ENCODE measurements at regions not wholly inside any gene's neighbourhood (a gene's known extent, or its start where the extent isn't known, plus 50 kb on each side); places are given as distances from the start of the nearest gene placed in this dataset.

GRCh38 chr3:70640481-70640880 is 328.0 kb upstream of the MDFIC2 start:
- DNase-seq (ENCODE audit: low spot score): no peak
- ChIA-PET POLR2A (ENCODE audit: low non-redundant PET) (no interaction called here), CTCF (no interaction called here)
- H3K27ac ChIP-seq (ENCODE audit: low read depth, low read length, poor library complexity, severe bottlenecking): no peak overlapping the region
- TF ChIP-seq EZH2 (IDR thresholded peaks at IDR 0.05; ENCODE audit: borderline replicate concordance, low read depth, low read length, poor library complexity, severe bottlenecking) (no peak), CTCF (conservative IDR thresholded peaks at IDR 0.05; ENCODE audit: low read depth, low read length) (no peak)
- BruUV-seq (replicated peaks): no TSS peak
- H3K4me1 ChIP-seq (ENCODE audit: insufficient read depth, low read length, poor library complexity, severe bottlenecking): no peaks in the 10 kb centered on the region
- H3K4me3 ChIP-seq (ENCODE audit: low read depth, low read length, poor library complexity, severe bottlenecking): no peak overlapping the region
- no peaks in the 10 kb centered on the region for H3K9me3 ChIP-seq (ENCODE audit: low read depth, low read length, poor library complexity, severe bottlenecking)
- intact Hi-C loops (cut with micrococcal nuclease; ENCODE audit: unreplicated experiment): no loop called here
- no peaks in the 10 kb centered on the region for H3K36me3 ChIP-seq (ENCODE audit: insufficient read depth, low read length, poor library complexity, severe bottlenecking)
- no peaks in the 10 kb centered on the region for H3K27me3 ChIP-seq (replicated peaks; ENCODE audit: insufficient read depth, low read depth, low read length, poor library complexity)

GRCh38 chr3:70635301-70635700 is 322.9 kb upstream of the MDFIC2 start:
- DNase-seq (ENCODE audit: low spot score): no peak
- ChIA-PET CTCF (no interaction called here), POLR2A (ENCODE audit: low non-redundant PET) (no interaction called here)
- intact Hi-C loops (cut with micrococcal nuclease; ENCODE audit: unreplicated experiment): no loop called here
- BruUV-seq (replicated peaks): no TSS peak
- no peaks in the 10 kb centered on the region for H3K36me3 ChIP-seq (ENCODE audit: insufficient read depth, low read length, poor library complexity, severe bottlenecking)
- no peak overlapping the region for H3K4me3 ChIP-seq (ENCODE audit: low read depth, low read length, poor library complexity, severe bottlenecking)
- no peak for TF ChIP-seq CTCF (conservative IDR thresholded peaks at IDR 0.05; ENCODE audit: low read depth, low read length)
- H3K27ac ChIP-seq (ENCODE audit: low read depth, low read length, poor library complexity, severe bottlenecking): no peak overlapping the region
- no peaks in the 10 kb centered on the region for H3K9me3 ChIP-seq (ENCODE audit: low read depth, low read length, poor library complexity, severe bottlenecking)
- H3K4me1 ChIP-seq (ENCODE audit: insufficient read depth, low read length, poor library complexity, severe bottlenecking): no peaks in the 10 kb centered on the region
- H3K27me3 ChIP-seq (replicated peaks; ENCODE audit: insufficient read depth, low read depth, low read length, poor library complexity): no peaks in the 10 kb centered on the region

- Histone ChIP-seq H3K36me3 (ENCODE audit: insufficient read depth, low read length, poor library complexity, severe bottlenecking) (no peaks in the 10 kb centered on the region), H3K4me1 (ENCODE audit: insufficient read depth, low read length, poor library complexity, severe bottlenecking) (no peaks in the 10 kb centered on the region), H3K27ac (ENCODE audit: low read depth, low read length, poor library complexity, severe bottlenecking) (no peak overlapping the region), H3K27me3 (replicated peaks; ENCODE audit: insufficient read depth, low read depth, low read length, poor library complexity) (no peaks in the 10 kb centered on the region), H3K9me3 (ENCODE audit: low read depth, low read length, poor library complexity, severe bottlenecking) (no peaks in the 10 kb centered on the region), H3K4me3 (ENCODE audit: low read depth, low read length, poor library complexity, severe bottlenecking) (no peak overlapping the region)
- no TSS peak for BruUV-seq (replicated peaks)
- POLR2A ChIA-PET (ENCODE audit: low non-redundant PET): no interaction called here
- CTCF ChIA-PET: no interaction called here
- TF ChIP-seq CTCF (conservative IDR thresholded peaks at IDR 0.05; ENCODE audit: low read depth, low read length) (no peak), EZH2 (IDR thresholded peaks at IDR 0.05; ENCODE audit: borderline replicate concordance, low read depth, low read length, poor library complexity, severe bottlenecking) (no peak)
- intact Hi-C loops (cut with micrococcal nuclease; ENCODE audit: unreplicated experiment): no loop called here
- DNase-seq (ENCODE audit: low spot score): no peak
Measured at GRCh38 chr3:70631716-70632307, 319.4 kb upstream of the MDFIC2 start.
